ENCODE measurements at regions not wholly inside any gene's neighbourhood (a gene's known extent, or its start where the extent isn't known, plus 50 kb on each side); places are given as distances from the start of the nearest gene placed in this dataset.

GRCh38 chr1:38221006-38221649 is 174.5 kb upstream of the POU3F1 start:
- TF ChIP-seq ZFP30 (CRISPR knock-in tag; IDR thresholded peaks at IDR 0.05) (no peak), GLIS3 (CRISPR knock-in tag; IDR thresholded peaks at IDR 0.05) (no peak), CSDC2 (CRISPR knock-in tag; IDR thresholded peaks at IDR 0.05) (no peak), ARNTL (CRISPR knock-in tag; IDR thresholded peaks at IDR 0.05; ENCODE audit: borderline replicate concordance, low read depth) (no peak), CREB5 (CRISPR knock-in tag; IDR thresholded peaks at IDR 0.05; ENCODE audit: low read depth) (no peak), ZNF70 (CRISPR knock-in tag; IDR thresholded peaks at IDR 0.05) (no peak)
- TF ChIP-seq, protein P1, sequence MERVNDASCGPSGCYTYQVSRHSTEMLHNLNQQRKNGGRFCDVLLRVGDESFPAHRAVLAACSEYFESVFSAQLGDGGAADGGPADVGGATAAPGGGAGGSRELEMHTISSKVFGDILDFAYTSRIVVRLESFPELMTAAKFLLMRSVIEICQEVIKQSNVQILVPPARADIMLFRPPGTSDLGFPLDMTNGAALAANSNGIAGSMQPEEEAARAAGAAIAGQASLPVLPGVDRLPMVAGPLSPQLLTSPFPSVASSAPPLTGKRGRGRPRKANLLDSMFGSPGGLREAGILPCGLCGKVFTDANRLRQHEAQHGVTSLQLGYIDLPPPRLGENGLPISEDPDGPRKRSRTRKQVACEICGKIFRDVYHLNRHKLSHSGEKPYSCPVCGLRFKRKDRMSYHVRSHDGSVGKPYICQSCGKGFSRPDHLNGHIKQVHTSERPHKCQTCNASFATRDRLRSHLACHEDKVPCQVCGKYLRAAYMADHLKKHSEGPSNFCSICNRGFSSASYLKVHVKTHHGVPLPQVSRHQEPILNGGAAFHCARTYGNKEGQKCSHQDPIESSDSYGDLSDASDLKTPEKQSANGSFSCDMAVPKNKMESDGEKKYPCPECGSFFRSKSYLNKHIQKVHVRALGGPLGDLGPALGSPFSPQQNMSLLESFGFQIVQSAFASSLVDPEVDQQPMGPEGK (CRISPR knock-in tag; IDR thresholded peaks at IDR 0.05; ENCODE audit: borderline replicate concordance), result no peak

All from SK-N-SH treated with all-trans-retinoic acid at 6 μM for 48 hours (cell line).